Thyroid gland (tissue), 4 donors: ENCODE measurements at regions not wholly inside any gene's neighbourhood (a gene's known extent, or its start where the extent isn't known, plus 50 kb on each side); places are given as distances from the start of the nearest gene placed in this dataset.

Experiments used
- DNase-seq, 2 donors: peaks; one replicate each; pipeline ENCODE4 v3.0.0-alpha.2; 2019
- H3K27ac ChIP-seq, 3 donors: fragments of 200-600 bp; sonication (generic); 1 replicate in 2 of 3; 2 replicates in 1 of 3; pipeline ENCODE4 v1.5.1; 2016 to 2019; ENCODE audit warnings: mild to moderate bottlenecking in 1 of 3, moderate library complexity in 1 of 3
- H3K27me3 ChIP-seq: fragments of 200-600 bp; sonication (generic); one replicate; pipeline ENCODE4 v1.5.1; 2019
- H3K36me3 ChIP-seq, 2 donors: fragments of 200-600 bp; sonication (generic); one replicate each; pipeline ENCODE4 v1.5.1; 2016 to 2019
- H3K4me1 ChIP-seq, 2 donors: fragments of 200-600 bp; sonication (generic); one replicate each; pipeline ENCODE4 v1.5.1; 2017 to 2019
- H3K4me3 ChIP-seq, 3 donors: fragments of 200-600 bp; sonication (generic); replicated peaks in 1 of 3; 1 replicate in 2 of 3; 2 replicates in 1 of 3; pipeline ENCODE4 v1.5.1; 2016; ENCODE audit warnings: mild to moderate bottlenecking in 1 of 3
- H3K9me3 ChIP-seq: fragments of 200-600 bp; sonication (generic); one replicate; pipeline ENCODE4 v1.5.1; 2017
- CTCF ChIP-seq, 6 experiments: fragments of 200-600 bp in 3 of 6; fragments of 450-650 bp in 3 of 6; sonication (generic) in 3 of 6; IDR thresholded peaks; one replicate each; pipeline ENCODE4 v1.5.1; 2016 to 2019; ENCODE audit warnings: antibody characterized with exemption in 6 of 6, mild to moderate bottlenecking in 2 of 6, inconsistent platforms in 1 of 6, moderate library complexity in 1 of 6
- POLR2A ChIP-seq, 2 donors: fragments of 450-650 bp; IDR thresholded peaks; one replicate each; pipeline ENCODE4 v1.6.1; 2017; ENCODE audit warnings: antibody characterized with exemption in 2 of 2, mild to moderate bottlenecking in 2 of 2, moderate library complexity in 1 of 2
- WGBS, 2 donors: methylation state at CpG; one replicate each; pipeline ENCODE4 v1.1.5; 2017; 5-methylcytosine and 5-hydroxymethylcytosine counted together
- intact Hi-C: fragments of 100-400 bp; cut with DNase I; formaldehyde crosslinking; loops from one replicate; pipeline ENCODE4 v1.15.1; 2023

GRCh38 chr10:100618091-100618615, 82.4 kb downstream of the HIF1AN start:
- no peak for DNase-seq
- TF ChIP-seq POLR2A (IDR thresholded peaks at IDR 0.05) (no peak), CTCF (IDR thresholded peaks at IDR 0.05) (no peak)
- Histone ChIP-seq H3K27me3 (no peaks in the 10 kb centered on the region), H3K4me3 (no peak overlapping the region), H3K36me3 (no peaks in the 10 kb centered on the region), H3K4me1 (no peaks in the 10 kb centered on the region), H3K27ac (no peak overlapping the region), H3K9me3 (no peaks in the 10 kb centered on the region)
- intact Hi-C loops = no loop called here
- WGBS, 2 donors = 75 to 83% methylated on average over 11 of the region's 11 CpGs

GRCh38 chr10:100618632-100619255, 83.0 kb downstream of the HIF1AN start:
- Histone ChIP-seq H3K9me3 (no peaks in the 10 kb centered on the region), H3K27ac (no peak overlapping the region), H3K27me3 (no peaks in the 10 kb centered on the region), H3K4me3 (no peak overlapping the region), H3K36me3 (no peaks in the 10 kb centered on the region), H3K4me1 (no peaks in the 10 kb centered on the region)
- WGBS, 2 donors = 75 to 77% methylated on average over 5 of the region's 5 CpGs
- intact Hi-C loops = no loop called here
- TF ChIP-seq POLR2A (IDR thresholded peaks at IDR 0.05) = no peak
- TF ChIP-seq CTCF (IDR thresholded peaks at IDR 0.05) = no peak
- DNase-seq = no peak

- H3K4me3 ChIP-seq = no peak overlapping the region
- DNase-seq = no peak
- no peaks in the 10 kb centered on the region for H3K9me3 ChIP-seq
- no peaks in the 10 kb centered on the region for H3K27me3 ChIP-seq
- no peaks in the 10 kb centered on the region for H3K4me1 ChIP-seq
- H3K36me3 ChIP-seq = no peaks in the 10 kb centered on the region
- TF ChIP-seq POLR2A (IDR thresholded peaks at IDR 0.05) (no peak), CTCF (IDR thresholded peaks at IDR 0.05) (no peak)
- H3K27ac ChIP-seq = no peak overlapping the region
- 48 to 65% methylated on average over 6 of the region's 6 CpGs for WGBS, 2 donors
- intact Hi-C loops = no loop called here
Observed at GRCh38 chr10:100620087-100620835, 84.5 kb downstream of the HIF1AN start.

GRCh38 chr10:100621360-100622205, 85.8 kb downstream of the HIF1AN start:
- Histone ChIP-seq H3K4me1 (no peaks in the 10 kb centered on the region), H3K27me3 (no peaks in the 10 kb centered on the region), H3K4me3 (no peak overlapping the region), H3K36me3 (no peaks in the 10 kb centered on the region), H3K27ac (no peak overlapping the region), H3K9me3 (no peaks in the 10 kb centered on the region)
- no peak for DNase-seq
- intact Hi-C loops = no loop called here
- WGBS, 2 donors = 14 to 36% methylated on average over 43 to 44 of the region's 44 CpGs
- TF ChIP-seq POLR2A (IDR thresholded peaks at IDR 0.05) (no peak), CTCF (IDR thresholded peaks at IDR 0.05) (no peak)
